ENCODE measurements at regions not wholly inside any gene's neighbourhood (a gene's known extent, or its start where the extent isn't known, plus 50 kb on each side); places are given as distances from the start of the nearest gene placed in this dataset.

- no peak for TF ChIP-seq CTCF (IDR thresholded peaks at IDR 0.05)
- no peak for TF ChIP-seq POLR2A (IDR thresholded peaks at IDR 0.05)
Measured at GRCh38 chr11:115670538-115671205, 166.5 kb upstream of the CADM1 start.
